ENCODE measurements at regions not wholly inside any gene's neighbourhood (a gene's known extent, or its start where the extent isn't known, plus 50 kb on each side); places are given as distances from the start of the nearest gene placed in this dataset.
A peak's percentile ranks its signal among the peaks of the same experiment; 100 is the strongest.

- 0 out of 2 replicates have a peak, but pooled peaks have one; percentile 10 for TF ChIP-seq CTCF (conservative IDR thresholded peaks at IDR 0.05; ENCODE audit: low read length)
- no peak overlapping the region for H3K4me3 ChIP-seq (ENCODE audit: low read length)
- DNase-seq (ENCODE audit: low read depth) = peak; percentile 20
Observed at GRCh38 chr18:56146565-56146964, 491.8 kb downstream of the TXNL1 start.

GRCh38 chr18:56142001-56142400 lies 496.4 kb downstream of the TXNL1 start:
- TF ChIP-seq CTCF (conservative IDR thresholded peaks at IDR 0.05; ENCODE audit: low read length) = no peak
- H3K4me3 ChIP-seq (ENCODE audit: low read length) = no peak overlapping the region
- no peak for DNase-seq (ENCODE audit: low read depth)

- no peak overlapping the region for H3K4me3 ChIP-seq (ENCODE audit: low read length)
- TF ChIP-seq CTCF (conservative IDR thresholded peaks at IDR 0.05; ENCODE audit: low read length) = no peak
- peak; percentile 59 for DNase-seq (ENCODE audit: low read depth)
Observed at GRCh38 chr18:56139792-56140254, 498.6 kb downstream of the TXNL1 start.

GRCh38 chr18:56139372-56139771 lies 499.0 kb downstream of the TXNL1 start:
- no peak overlapping the region for H3K4me3 ChIP-seq (ENCODE audit: low read length)
- DNase-seq (ENCODE audit: low read depth) = no peak
- TF ChIP-seq CTCF (conservative IDR thresholded peaks at IDR 0.05; ENCODE audit: low read length) = no peak

GRCh38 chr18:56136105-56136504 lies 502.3 kb downstream of the TXNL1 start:
- TF ChIP-seq CTCF (conservative IDR thresholded peaks at IDR 0.05; ENCODE audit: low read length) = no peak
- DNase-seq (ENCODE audit: low read depth) = no peak
- no peak overlapping the region for H3K4me3 ChIP-seq (ENCODE audit: low read length)

- TF ChIP-seq CTCF (conservative IDR thresholded peaks at IDR 0.05; ENCODE audit: low read length) = no peak
- no peak for DNase-seq (ENCODE audit: low read depth)
- H3K4me3 ChIP-seq (ENCODE audit: low read length) = no peak overlapping the region
Observed at GRCh38 chr18:56130481-56130880, 507.9 kb downstream of the TXNL1 start.

GRCh38 chr18:56128153-56128791 lies 510.1 kb downstream of the TXNL1 start:
- no peak overlapping the region for H3K4me3 ChIP-seq (ENCODE audit: low read length)
- TF ChIP-seq CTCF (conservative IDR thresholded peaks at IDR 0.05; ENCODE audit: low read length) = no peak
- DNase-seq (ENCODE audit: low read depth) = no peak
